Lung microvascular endothelial cell (primary cell): ENCODE measurements at regions not wholly inside any gene's neighbourhood (a gene's known extent, or its start where the extent isn't known, plus 50 kb on each side); places are given as distances from the start of the nearest gene placed in this dataset.
A peak's percentile ranks its signal among the peaks of the same experiment; 100 is the strongest.
"Not testable (repeated sequence)": the region's sequence is repeated elsewhere in the genome, so short reads cannot be mapped to it uniquely, and the experiment has no call there.

ENCODE experiments used
- DNase-seq, 2 donors: peaks; one replicate each; pipeline versions ENCODE4 v3.0.0 to v3.0.0-alpha.2; 2010; ENCODE audit warnings: low read depth in 2 of 2

DNA sequence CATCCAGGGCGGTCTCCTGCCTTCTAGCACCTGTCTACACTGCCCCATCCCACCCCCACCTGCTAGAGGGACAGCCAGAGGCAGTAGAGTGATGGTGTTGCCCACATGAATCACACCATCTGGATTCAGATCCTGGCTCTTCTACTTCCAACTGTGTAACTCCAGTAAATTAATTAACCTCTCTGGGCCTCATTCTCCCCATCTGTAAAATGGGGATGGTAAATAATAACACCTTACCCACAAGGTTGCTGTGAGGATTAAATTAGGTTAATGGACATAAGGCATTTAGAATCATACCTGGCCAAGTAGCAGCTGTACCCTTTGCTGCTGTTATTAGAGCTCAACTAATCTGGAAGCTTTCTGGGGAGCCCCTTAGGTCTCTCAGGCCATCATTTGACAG lies 149.6 kb upstream of the BCOR start:
- no peak for DNase-seq

DNA sequence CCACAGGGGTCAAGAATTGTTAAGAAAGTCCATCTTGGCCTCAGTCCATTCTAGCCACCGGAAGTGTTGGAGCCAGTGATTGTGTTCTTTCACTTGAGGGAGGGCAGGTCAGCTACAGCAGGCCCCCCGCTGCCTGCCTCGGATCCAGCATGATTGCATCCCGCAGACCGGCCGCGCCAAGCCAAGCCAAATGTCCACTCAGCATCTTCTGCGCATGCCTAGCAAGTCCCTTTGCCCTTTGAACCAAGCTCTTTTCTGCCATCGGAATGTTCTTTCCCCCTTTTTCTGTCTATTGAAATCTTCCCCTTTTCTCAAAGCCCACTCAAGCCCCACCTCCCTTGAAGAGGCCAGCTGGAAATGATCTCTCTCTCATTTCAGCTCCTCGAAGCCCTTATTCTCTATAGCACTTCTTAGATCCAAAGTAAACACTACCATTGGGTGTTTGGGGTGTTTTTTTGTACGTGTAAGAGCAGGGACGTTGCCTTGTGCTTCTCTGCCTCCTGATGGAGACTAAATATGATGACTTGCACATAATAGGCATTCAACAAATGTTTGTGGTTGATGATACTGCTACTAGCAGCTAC lies 147.8 kb upstream of the BCOR start:
- peak; percentile 39 to 56 for DNase-seq

- peak; percentile 80 to 82 for DNase-seq
Measured at GRCh38 chrX:40244980-40245379, 147.2 kb upstream of the BCOR start.

DNA sequence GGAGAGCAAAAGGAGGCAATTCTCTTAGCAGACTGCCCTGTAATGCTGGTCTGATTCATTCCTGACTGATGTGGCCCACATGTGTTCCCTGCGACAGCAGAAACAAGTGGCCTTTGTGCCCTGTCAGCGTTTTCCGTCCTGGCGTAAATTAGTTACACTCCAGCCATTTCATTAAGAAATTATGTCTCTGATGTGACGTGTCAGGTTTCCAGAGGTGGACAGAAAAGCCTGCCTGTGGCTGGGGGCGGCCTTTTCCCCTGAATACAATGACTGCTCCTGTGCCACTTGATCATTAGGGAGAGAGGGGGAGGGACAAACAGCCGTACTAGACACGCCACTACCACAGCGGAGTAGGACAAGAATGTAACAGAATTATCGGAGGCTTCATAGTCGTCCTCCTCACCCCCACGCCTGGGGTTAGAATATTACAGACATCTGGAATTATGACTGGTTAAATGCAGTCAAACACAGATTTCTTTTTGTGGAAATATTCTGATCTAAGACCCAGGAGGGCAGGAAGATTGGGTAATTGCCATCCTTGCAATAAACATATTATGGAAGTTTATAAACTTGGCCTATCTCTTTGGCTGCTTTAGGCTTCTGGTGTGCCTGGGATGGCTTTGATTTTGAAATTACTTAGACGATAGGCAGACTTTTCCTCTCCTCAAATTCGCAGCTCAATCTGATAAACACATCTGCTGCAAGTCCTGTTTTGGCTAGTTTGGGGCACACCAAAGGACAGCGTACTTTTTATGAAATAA lies 146.2 kb upstream of the BCOR start:
- no peak for DNase-seq

GRCh38 chrX:40240844-40241243 lies 143.1 kb upstream of the BCOR start:
- DNase-seq = no peak

GRCh38 chrX:40237731-40238178 lies 140.0 kb upstream of the BCOR start:
- no peak for DNase-seq

GRCh38 chrX:40230646-40231045 lies 132.9 kb upstream of the BCOR start:
- DNase-seq = no peak

DNA sequence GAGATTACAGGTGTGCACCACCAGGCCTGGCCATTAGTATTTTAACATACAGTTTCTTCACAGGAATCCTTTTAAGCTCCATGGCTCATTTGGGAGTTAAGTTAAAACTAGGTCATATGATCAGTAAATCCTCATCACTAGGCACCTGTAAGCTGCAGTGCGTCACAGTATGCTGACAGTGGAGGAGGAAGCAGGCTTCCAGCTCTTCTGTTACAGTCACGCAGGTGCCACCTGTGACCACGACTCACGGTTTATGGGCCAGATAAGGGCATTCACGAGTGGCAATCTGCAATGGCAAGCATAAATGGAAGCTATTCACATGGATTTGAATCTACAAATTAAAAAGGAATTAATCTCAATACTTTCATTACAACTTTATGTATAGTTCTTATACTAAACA lies 129.4 kb upstream of the BCOR start:
- DNase-seq = no peak

GRCh38 chrX:40224658-40225057 lies 126.9 kb upstream of the BCOR start:
- no peak for DNase-seq

GRCh38 chrX:40222612-40223011 lies 124.9 kb upstream of the BCOR start:
- not testable (repeated sequence) for DNase-seq

DNA sequence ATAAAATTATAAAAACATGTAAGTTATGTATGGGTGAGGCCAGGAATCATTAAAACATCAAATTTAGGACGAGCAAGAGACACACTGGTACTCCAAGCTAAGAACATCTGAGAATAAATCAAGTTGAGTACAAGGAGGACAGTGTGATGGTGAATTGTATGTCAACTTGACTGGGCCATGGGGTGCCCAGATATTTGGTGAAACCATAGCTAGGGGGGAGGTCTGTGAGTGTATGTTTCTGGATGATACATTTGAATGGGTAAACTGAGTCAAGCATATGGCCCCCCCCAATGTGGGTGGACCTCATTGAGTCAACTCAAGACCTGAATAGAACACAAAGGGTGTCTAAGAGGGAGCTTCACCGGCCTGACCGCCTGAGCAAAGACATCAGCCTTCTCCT lies 115.3 kb upstream of the BCOR start:
- DNase-seq = no peak

DNA sequence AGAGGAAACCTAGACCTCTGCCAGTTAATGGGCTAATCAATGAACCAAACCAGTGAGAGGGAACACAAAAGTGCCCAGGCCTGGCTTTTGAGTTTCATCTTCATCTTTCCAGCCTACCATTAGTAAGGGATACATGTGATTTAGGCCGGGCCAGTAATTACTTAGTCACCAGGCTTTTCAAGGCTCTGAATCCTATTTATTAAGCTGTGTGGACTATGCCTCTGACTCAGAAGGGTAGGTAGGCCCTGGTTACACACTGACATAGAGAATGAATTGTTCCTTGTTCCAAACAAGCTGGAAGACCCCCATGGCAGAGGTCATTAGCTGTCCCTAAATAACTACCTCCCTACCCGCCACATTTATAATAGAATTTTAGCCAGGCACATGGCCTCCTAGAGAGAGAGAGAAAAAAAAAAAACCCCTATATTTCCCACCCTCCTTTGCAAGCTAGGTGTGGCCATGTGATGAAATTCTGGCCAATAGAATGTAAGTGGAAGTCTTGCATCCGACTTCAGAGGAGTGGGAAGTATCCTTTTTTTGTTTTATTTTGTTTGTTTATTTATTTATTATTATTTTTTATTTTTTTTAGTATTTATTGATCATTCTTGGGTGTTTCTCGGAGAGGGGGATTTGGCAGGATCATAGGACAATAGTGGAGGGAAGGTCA lies 112.3 kb upstream of the BCOR start:
- no peak for DNase-seq

DNA sequence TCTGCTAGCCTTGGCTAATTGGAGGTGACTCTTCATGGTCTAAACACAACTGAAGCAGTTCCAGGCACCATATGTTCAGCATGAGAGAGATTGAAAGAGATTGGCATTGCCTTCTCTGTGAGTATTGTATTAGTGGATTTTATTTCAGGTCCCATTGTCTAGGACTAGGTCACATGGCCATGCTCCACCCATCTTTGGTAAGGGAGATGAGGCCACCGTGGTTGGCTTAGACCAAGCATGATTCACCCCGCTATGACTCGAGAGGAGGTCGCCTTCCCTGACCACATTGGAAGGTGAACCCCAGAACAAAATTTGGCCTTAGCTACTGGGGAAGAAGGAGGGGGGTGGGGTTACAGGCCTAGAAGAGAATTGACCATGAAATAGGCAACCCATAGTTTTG lies 109.9 kb upstream of the BCOR start:
- peak in 1 of 2 donors; percentile 3 for DNase-seq

DNA sequence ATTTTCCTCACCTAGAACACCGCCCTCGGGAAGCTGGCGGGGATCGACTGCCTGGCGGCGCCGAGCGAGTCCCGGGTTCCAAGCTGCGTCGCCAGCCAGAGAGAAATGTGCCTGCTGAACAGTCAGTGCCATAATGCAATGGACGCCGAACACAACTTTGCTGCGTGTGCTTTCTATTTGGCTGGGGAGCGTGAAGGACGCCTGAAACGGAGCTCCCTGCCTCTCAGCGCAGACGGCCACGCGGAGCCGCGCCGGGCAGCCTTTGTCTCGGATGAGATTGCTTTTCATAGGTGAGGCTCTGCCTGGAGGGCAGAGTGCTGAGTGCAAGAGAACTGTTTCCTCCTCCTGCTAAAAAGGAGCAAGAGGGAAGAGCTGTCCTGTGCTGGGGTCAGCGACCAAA lies 107.7 kb upstream of the BCOR start:
- no peak for DNase-seq

GRCh38 chrX:40202456-40202855 lies 104.7 kb upstream of the BCOR start:
- DNase-seq = no peak

- no peak for DNase-seq
Measured at GRCh38 chrX:40201329-40201885, 103.6 kb upstream of the BCOR start.

DNA sequence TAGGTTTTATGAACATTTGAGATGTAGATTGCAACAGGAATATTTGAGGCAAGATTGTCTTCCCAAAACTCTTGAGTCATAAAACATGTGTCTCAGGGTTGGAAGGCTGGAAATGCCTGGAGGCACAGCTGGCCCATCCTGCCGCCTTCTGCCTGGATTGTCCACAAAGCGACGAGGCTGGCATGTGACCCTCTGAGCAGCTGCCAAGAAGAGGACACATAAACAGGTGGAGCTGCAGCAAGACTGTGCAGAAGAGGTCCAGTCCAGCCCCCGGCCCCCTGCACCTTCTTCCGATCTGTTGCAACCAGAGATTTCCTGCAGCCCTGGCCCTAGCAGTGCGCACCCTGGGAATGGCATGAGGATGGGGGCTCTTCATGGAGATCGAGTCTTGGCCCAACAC lies 101.9 kb upstream of the BCOR start:
- no peak for DNase-seq

DNA sequence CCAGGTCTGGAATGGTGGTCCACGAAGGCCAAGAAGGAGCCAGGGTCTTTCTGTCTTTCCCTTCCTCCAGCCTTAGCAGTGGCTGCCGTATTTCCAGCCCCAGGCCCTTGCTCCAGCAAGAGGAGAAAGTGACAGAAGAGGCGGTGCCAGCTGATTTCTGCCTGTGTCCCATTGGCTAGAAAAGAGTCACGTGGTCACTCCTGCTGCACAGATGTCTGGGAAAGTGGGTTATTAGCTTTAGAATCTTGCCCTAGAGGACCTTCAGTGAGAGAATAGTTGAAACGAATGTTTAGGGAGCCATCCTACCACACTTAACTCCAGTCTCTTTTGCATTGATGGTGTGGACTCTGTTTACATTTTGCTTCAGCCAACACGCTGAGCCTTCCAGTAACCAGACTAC lies 99.3 kb upstream of the BCOR start:
- no peak for DNase-seq

DNA sequence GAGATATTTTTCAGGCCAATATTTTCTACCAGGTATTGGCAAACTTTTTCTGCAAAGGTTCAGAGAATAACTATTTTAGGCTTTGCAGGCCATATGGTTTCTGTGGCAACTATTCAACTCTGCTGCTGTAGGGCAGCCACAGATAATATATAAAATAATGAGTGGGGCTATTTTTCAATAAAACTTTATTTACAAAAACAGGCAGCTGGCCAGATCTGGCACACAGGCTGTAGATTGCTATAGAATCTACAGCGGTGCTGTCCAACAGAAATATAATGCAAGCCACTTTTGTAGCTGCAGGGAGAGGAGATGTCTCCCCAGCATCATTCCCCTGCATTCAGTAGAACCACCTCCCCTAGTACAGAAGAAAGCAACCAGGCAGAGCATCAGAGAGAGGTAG lies 97.6 kb upstream of the BCOR start:
- no peak for DNase-seq

GRCh38 chrX:40192196-40192595 lies 94.4 kb upstream of the BCOR start:
- DNase-seq = no peak

GRCh38 chrX:40189637-40190036 lies 91.9 kb upstream of the BCOR start:
- no peak for DNase-seq

- peak in 1 of 2 donors; percentile 17 for DNase-seq
Measured at GRCh38 chrX:40188573-40189417, 91.0 kb upstream of the BCOR start.
